ENCODE measurements at regions not wholly inside any gene's neighbourhood (a gene's known extent, or its start where the extent isn't known, plus 50 kb on each side); places are given as distances from the start of the nearest gene placed in this dataset.
A peak's percentile ranks its signal among the peaks of the same experiment; 100 is the strongest.

DNA sequence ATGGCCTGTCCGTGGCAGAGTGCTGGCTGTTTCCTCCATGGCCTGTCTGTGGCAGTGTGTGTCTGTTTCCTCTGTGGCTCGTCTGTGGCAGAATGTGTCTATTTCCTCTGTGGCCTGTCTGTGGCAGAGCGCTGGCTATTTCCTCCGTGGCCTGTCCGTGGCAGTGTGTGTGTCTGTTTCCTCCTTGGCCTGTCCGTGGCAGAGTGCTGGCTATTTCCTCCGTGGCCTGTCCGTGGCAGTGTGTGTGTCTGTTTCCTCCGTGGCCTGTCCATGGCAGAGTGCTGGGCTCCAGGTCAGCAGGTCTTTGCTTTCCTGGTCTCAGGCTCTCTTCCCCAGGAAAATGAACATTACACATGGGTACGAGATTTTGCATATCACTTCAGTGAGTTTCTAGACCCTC is 138.4 kb upstream of the IPO9 start:
- DNase-seq, result no peak

DNA sequence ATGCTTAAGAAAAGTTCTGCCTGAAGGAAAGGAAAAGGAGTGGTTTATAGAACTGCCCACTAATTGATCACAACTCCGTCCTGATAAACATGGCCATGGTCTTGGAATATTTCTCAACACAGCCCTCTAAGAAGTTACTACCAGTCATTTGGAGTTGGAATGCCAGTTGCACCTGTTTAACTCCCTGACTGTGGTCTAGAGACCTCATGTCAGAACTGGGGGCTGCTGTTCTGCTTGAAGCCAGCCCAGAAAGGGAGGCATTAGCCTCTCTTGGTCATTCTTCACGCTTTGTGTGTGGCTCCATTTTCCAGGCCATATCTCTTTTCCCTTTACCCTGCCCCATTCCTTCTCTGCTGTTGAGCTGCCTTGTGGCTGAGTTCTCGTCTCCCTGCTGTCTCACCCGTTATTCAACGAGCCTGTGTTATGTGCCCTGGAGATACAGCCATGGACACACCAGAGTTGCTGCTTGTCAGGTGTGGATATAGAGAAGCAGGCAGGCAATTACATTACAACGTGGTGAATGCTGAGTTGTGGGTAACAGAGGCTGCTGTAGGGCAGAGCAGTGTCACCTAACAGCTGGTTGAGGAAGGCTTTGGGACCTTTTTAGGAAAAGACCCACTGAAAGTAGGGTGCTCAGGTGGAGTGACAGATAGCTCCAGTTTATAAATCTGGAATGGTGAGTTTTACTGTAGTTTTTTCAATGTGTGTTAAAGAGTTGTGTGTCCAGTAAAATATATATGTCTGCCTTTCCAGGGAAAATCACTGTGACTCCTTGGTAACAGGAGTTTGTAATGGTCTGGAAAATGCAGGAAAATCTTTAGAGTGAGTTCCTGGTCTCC is 137.0 kb upstream of the IPO9 start:
- DNase-seq, result no peak

DNA sequence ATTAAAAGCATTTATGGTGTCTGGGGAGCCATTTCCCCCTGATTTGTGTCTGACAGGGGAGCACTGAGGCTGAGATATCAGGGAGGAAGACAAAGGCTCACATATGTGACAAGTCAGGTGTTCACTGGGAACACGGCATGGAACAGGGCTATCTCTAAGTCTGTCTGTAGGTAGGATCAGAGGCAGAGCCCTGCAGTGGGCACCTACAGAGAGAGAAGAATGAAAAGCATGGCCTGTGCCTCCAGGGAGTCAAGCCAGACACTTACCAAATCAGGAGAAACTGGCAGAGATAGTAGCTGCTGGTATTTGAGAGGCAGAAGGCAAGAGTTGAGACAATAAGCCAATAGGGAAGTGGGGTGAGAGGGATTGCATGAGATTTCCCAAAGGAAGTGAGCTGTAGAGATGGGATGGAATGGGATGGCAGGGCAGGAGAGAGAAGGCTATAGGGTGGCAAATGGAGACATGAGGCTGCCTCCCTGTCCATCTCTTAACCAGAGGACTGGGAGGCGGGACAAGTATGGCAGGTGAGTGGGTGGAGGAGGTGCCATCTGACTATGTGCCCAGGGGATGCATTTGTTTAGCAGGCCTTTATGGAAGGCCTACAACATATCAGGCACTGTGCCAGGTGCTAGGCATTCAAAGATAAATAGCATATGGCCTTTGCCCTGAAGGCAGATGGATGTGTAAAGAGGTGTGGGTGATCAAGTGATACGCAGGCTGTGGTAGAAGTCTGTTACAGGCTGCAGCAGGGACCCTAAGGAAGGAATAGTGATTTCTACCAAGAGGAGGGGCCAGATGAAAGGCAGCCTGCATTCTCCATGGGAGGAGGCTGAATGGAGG is 136.2 kb upstream of the IPO9 start:
- peak; percentile 72 for DNase-seq

DNA sequence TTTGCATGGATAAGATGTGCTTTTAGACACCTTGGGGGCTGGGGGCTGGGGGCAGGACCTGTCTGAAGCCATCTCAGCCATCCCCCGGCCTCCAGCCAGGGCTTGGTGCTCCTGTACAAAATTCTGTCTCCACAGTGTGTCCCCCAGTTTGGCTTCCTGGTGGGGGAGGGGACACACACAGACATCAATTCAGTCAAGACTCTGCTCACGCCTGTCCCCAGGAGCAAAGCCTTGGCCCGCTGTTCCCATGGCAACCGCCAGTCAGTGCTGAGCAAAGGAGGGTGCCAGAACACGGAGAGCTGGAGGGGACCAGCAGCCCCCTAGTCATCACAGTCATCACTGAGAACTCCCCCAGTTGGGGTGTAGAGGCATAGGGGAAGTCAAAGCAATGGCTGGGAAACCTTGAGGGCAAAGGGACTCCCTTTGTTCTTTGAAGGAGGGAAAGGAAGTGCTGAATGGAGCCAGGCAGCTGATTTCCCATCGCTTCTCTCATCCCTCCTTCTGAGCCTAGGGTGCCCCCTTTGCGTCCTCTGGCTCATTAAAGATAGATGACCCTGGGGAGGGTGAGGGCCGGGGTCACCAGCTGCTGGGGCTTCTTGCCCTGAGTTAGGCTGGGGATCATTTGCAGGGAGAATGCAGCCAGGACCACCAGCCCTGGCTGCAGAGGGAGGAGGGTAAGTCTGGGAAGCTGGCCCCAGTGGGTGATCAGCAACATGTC is 134.9 kb upstream of the IPO9 start:
- DNase-seq, result peak; percentile 40

- no peak for DNase-seq
These were observed 134.2 kb upstream of the IPO9 start for GRCh38 chr1:201694608-201695335.

DNA sequence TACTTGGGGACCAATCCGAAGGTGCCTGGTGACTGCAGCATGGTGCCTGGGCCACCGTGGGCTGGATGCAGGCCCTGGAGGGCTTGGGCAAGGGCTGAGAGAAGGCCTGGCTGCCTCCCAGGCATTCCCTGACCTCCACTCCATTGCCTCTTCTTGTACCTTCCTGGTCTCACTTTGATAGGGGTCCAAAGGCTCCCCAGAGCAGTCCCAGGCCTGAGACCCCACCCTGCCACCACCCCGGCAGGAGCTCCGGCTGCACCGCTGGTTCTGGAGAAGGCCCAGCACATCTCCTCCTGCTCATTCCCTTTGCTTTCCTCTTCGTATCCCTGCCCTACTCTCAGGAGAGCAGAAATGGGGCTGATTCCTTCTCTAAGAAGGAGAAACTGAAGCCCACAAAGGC is 133.3 kb upstream of the IPO9 start:
- no peak for DNase-seq

GRCh38 chr1:201696217-201696761 is 132.7 kb upstream of the IPO9 start:
- no peak for DNase-seq

- DNase-seq, result no peak
These were observed 131.8 kb upstream of the IPO9 start for GRCh38 chr1:201697174-201697573.

- DNase-seq, result no peak
These were observed 127.1 kb upstream of the IPO9 start for GRCh38 chr1:201701831-201702230.

- DNase-seq, result peak; percentile 99
These were observed 126.0 kb upstream of the IPO9 start for GRCh38 chr1:201702936-201703335.

DNA sequence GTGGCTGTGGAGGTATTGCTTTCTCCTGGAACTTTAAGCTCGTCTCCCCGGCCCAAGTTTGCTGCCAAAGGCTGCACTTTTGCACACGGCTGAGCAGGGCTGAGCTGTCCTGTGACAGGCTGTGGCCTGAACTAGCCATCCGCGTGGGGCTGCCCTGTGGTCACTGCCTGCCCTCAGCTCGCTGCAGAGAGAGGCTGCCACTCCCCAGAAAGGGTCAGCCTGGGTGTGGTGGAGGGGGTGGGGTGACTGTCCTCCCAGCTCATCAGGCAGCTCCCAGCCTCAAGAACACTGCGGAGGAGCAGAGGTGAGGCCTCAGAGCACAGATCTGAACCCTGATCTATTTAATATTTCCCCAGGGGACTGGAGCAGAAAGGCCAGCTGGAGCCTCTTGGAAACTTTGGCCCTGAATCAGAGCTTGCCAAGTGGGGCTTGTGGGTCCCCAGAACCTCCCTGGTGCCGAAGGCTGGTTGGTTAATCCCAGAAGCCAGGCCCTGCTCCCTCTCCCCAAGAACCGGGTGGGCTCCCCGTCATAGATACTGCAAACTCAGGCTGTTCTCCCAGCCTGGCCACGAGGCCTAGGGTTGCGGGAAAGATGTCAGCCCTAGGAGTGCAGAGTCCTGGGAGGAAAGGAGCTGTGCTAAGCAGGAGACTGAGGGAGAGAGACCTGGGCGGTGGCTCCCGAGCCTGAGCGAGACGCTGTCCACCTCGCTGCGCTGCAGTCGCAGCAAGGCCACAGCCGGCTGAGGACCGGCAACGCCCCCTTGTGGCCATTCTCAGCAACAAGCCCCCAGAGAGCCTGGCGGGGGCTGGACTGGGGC is 125.1 kb upstream of the IPO9 start:
- peak; percentile 94 for DNase-seq

DNA sequence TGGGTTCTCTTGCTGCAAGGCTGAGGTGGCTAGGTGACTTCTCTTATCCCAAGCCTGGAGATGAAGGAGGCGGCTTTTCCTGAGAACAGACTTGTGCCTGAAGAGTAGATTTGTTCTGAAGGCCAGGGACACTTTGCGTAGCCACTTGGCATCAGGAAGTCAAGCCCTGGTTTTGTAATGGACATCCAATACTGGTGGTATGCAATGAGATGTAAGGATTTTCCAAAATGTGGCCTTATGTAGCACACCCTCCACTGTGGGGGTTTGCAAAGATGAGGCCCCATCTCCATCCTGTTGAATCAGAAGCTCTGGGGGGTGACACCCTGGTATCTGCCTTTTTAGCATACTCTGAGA is 124.5 kb upstream of the IPO9 start:
- no peak for DNase-seq

DNA sequence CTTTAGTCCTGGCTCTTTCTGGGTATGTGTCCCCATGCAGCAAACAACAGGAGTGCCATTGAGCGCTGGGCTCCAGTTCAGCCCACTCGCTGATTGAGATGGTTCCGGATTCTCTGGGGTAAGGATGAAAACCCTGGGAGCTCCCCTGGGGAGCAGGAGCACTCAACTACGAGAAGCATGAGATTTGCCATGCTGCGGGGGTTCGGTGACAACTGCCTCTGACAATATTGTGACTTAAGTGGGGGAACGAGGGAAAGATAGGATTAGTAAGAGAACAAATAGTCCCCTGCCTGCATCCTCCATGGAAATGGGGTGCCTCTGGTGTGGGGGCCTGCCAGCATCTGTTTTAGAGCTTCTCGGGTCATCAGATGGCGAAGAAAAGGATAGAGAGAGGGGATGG is 123.6 kb upstream of the IPO9 start:
- no peak for DNase-seq

GRCh38 chr1:201706109-201706508 is 122.8 kb upstream of the IPO9 start:
- DNase-seq, result no peak

DNA sequence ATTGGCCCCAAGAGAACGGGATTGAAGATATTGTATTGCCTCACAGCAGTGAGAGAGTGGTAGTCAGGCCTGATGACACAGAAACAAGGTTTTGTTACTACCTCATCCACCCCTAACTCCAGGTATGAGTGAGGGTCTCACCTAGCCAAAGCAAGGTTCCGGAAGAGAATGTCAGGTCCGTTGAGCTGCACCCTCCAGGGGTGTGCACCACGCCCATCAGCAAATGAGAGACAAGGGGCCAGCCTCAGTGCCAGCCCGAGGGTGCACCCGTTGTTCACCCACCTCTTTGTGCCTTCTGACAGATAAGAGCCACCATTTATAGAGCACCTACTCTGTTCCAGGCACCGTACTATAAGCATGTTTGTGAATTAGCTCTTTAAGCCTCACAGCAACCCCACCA is 121.9 kb upstream of the IPO9 start:
- DNase-seq, result no peak

- DNase-seq, result no peak
These were observed 121.3 kb upstream of the IPO9 start for GRCh38 chr1:201707656-201708055.

GRCh38 chr1:201708085-201708512 is 120.9 kb upstream of the IPO9 start:
- DNase-seq, result no peak

DNA sequence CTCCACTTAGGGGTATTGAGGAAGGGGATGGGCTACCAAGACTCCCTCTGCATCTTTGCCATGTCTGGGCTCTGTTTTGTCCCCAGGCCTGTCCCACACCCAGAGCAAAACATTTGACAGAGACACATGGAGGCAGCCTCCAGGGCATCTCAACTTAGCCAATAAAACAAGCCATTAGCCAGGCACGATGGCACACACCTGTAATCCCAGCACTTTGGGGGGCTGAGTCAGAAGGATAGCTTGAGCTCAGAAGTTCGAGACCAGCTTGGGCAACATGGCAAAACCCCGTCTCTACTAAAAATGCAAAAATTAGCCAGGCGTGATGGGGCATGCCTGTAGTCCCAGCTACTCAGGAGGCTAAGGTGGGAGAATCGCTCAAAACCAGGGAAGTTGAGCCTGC is 120.3 kb upstream of the IPO9 start:
- no peak for DNase-seq

GRCh38 chr1:201709564-201710295 is 119.2 kb upstream of the IPO9 start:
- DNase-seq, result peak; percentile 50

DNA sequence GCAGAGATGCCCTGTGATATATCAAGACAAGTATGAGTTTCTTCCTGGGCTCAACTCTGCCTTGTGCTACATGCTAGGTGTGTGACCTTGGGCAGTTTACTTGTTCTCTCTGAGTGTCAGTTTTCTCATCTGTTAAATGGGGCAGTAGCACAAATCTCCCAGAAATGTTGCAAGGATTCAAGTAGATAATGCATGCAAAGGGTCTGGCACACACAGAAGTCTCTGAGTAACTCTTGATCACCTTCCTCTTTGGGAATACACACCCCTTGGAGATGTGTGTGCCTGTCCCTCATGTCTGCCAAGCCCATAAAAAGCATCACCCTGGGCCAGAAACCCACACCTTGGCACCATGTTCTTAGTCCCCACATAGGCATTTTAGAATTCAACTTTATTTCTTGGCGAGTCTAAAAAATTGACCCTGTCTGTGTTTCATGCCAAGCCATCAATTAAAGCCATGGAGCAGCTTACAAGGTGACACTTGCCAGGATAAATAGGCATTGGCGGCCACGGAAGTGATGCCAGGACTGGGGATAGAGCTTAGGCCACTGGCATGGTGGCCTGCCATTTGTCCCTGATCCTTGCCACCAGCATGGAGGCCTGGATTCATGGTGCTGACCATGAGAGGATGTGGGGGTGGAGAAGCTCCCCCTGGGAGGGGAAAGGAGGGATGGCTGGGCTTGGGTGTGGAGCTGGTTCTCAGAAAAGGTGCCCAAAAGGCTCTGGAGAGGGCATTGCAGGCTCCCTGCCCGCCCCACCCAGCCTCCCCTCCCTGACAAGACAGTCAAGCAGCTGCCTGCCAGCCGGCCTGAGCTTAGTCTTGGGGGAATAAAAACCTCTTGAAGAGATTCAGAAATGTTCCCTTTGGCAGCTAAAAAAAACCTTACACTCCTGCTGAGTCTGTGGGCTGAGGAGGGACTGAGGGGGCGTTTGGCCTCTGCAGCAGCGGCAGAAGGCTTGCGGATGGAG is 118.0 kb upstream of the IPO9 start:
- DNase-seq, result no peak

Measured in NCI-H1436 (cell line).